Loucy (cell line): ENCODE measurements at regions not wholly inside any gene's neighbourhood (a gene's known extent, or its start where the extent isn't known, plus 50 kb on each side); places are given as distances from the start of the nearest gene placed in this dataset.

ENCODE experiments used
- CTCF ChIP-seq: fragments of 200-600 bp; sonication (generic); conservative IDR thresholded peaks from 2 replicates; pipeline ENCODE4 v1.5.1; 2014; ENCODE audit warnings: mild to moderate bottlenecking, antibody characterized with exemption, low read length
- EZH2phosphoT487 ChIP-seq: fragments of 200-600 bp; IDR thresholded peaks from 2 replicates; pipeline ENCODE4 v1.6.1; 2018; ENCODE audit warnings: antibody characterized with exemption, mild to moderate bottlenecking, moderate library complexity, borderline replicate concordance

GRCh38 chr5:120365656-120366446, 98.2 kb upstream of the PRR16 start:
- no peak for TF ChIP-seq CTCF
- no peak for TF ChIP-seq EZH2phosphoT487
